Gastroesophageal sphincter (tissue), 3 donors: ENCODE measurements at regions not wholly inside any gene's neighbourhood (a gene's known extent, or its start where the extent isn't known, plus 50 kb on each side); places are given as distances from the start of the nearest gene placed in this dataset.

Experiments
- EP300 ChIP-seq: sonication (generic); formaldehyde crosslinking; IDR thresholded peaks from one replicate; pipeline ENCODE4 v1.6.1; 2017; ENCODE audit warnings: antibody characterized with exemption, mild to moderate bottlenecking
- POLR2AphosphoS5 ChIP-seq: sonication (generic); formaldehyde crosslinking; IDR thresholded peaks from one replicate; pipeline ENCODE4 v1.6.1; 2017; ENCODE audit warnings: antibody characterized with exemption
- TF ChIP-seq, protein P1 (sequence below), 4 experiments: fragments of 200-600 bp in 2 of 4; fragments of 450-650 bp in 2 of 4; sonication (generic) in 1 of 4; IDR thresholded peaks; one replicate each; pipeline ENCODE4 v1.5.1; 2017 to 2019; ENCODE audit warnings: antibody characterized with exemption in 4 of 4, mild to moderate bottlenecking in 2 of 4, moderate library complexity in 2 of 4

DNA sequence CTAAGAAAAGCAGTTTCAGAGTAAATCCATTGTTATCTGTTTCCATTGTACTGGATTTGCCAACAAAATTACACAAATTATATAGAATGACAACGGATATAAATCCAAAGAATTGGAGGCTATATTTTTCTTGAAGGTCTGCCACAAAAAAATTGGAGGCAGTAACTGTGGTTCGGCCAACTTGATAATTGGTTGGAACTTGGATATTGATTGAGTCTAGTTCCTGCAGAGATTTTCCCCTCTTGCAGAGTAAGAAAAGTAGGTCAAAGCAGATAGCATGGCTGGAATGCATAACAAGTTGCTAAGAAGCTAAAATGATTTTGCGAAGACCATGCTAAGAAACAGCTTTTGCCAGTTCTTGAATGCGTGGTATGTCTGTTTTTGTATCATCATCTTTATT lies 269.6 kb upstream of the CFAP20DC start:
- TF ChIP-seq, protein P1, sequence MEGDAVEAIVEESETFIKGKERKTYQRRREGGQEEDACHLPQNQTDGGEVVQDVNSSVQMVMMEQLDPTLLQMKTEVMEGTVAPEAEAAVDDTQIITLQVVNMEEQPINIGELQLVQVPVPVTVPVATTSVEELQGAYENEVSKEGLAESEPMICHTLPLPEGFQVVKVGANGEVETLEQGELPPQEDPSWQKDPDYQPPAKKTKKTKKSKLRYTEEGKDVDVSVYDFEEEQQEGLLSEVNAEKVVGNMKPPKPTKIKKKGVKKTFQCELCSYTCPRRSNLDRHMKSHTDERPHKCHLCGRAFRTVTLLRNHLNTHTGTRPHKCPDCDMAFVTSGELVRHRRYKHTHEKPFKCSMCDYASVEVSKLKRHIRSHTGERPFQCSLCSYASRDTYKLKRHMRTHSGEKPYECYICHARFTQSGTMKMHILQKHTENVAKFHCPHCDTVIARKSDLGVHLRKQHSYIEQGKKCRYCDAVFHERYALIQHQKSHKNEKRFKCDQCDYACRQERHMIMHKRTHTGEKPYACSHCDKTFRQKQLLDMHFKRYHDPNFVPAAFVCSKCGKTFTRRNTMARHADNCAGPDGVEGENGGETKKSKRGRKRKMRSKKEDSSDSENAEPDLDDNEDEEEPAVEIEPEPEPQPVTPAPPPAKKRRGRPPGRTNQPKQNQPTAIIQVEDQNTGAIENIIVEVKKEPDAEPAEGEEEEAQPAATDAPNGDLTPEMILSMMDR (IDR thresholded peaks at IDR 0.05): no peak
- TF ChIP-seq POLR2AphosphoS5 (no peak), EP300 (no peak)
